GM12878 (cell line): ENCODE measurements at regions not wholly inside any gene's neighbourhood (a gene's known extent, or its start where the extent isn't known, plus 50 kb on each side); places are given as distances from the start of the nearest gene placed in this dataset.

Experiments
- ATF2 ChIP-seq: IDR thresholded peaks from 2 replicates; pipeline ENCODE4 v1.6.1; 2012; ENCODE audit warnings: low read length, inconsistent platforms
- ATF7 ChIP-seq: fragments of 450-650 bp; IDR thresholded peaks from 2 replicates; pipeline ENCODE4 v1.6.1; 2016; ENCODE audit warnings: low read depth, mild to moderate bottlenecking
- JUND ChIP-seq: IDR thresholded peaks from 2 replicates; pipeline ENCODE4 v1.6.1; 2012; ENCODE audit warnings: low read depth, mild to moderate bottlenecking, low read length, improper control_type of control experiment, moderate library complexity
- PAX5 ChIP-seq: IDR thresholded peaks from 2 replicates; pipeline ENCODE4 v1.6.1; 2011; ENCODE audit warnings: low read depth, low read length, borderline replicate concordance
- PML ChIP-seq: IDR thresholded peaks from 2 replicates; pipeline ENCODE4 v1.6.1; 2012; ENCODE audit warnings: low read length, inconsistent platforms
- POLR2A ChIP-seq: IDR thresholded peaks from 2 replicates; pipeline ENCODE4 v1.6.1; 2011; ENCODE audit warnings: low read depth, mild to moderate bottlenecking, low read length
- RCOR1 ChIP-seq: conservative IDR thresholded peaks from 2 replicates; pipeline ENCODE4 v1.6.1; 2012; ENCODE audit warnings: low read depth, low read length, improper control_type of control experiment
- SREBF1 ChIP-seq: IDR thresholded peaks from 2 replicates; pipeline ENCODE4 v1.6.1; 2012; ENCODE audit warnings: mild to moderate bottlenecking, low read length
- TF ChIP-seq, protein P1 (sequence below): IDR thresholded peaks from 2 replicates; pipeline ENCODE4 v1.6.1; 2012; ENCODE audit warnings: low read depth, low read length, improper control_type of control experiment
- TF ChIP-seq, protein P2 (sequence below): IDR thresholded peaks from 2 replicates; pipeline ENCODE4 v1.6.1; 2011; ENCODE audit warnings: mild to moderate bottlenecking, low read depth, low read length, moderate library complexity; ENCODE audit not compliant: insufficient replicate concordance

- TF ChIP-seq ATF2 (no peak), ATF7 (no peak), RCOR1 (no peak), POLR2A (no peak), SREBF1 (no peak), PAX5 (no peak), PML (no peak), JUND (no peak)
- TF ChIP-seq, protein P1, sequence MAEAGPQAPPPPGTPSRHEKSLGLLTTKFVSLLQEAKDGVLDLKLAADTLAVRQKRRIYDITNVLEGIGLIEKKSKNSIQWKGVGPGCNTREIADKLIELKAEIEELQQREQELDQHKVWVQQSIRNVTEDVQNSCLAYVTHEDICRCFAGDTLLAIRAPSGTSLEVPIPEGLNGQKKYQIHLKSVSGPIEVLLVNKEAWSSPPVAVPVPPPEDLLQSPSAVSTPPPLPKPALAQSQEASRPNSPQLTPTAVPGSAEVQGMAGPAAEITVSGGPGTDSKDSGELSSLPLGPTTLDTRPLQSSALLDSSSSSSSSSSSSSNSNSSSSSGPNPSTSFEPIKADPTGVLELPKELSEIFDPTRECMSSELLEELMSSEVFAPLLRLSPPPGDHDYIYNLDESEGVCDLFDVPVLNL, result no peak
- TF ChIP-seq, protein P2, sequence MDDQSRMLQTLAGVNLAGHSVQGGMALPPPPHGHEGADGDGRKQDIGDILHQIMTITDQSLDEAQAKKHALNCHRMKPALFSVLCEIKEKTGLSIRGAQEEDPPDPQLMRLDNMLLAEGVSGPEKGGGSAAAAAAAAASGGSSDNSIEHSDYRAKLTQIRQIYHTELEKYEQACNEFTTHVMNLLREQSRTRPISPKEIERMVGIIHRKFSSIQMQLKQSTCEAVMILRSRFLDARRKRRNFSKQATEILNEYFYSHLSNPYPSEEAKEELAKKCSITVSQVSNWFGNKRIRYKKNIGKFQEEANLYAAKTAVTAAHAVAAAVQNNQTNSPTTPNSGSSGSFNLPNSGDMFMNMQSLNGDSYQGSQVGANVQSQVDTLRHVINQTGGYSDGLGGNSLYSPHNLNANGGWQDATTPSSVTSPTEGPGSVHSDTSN, result no peak
Observed at GRCh38 chr1:200316148-200316803, 93.6 kb downstream of the ZNF281 start (continued).
